Dermis blood vessel endothelial cell (primary cell): ENCODE measurements at regions not wholly inside any gene's neighbourhood (a gene's known extent, or its start where the extent isn't known, plus 50 kb on each side); places are given as distances from the start of the nearest gene placed in this dataset.
A peak's percentile ranks its signal among the peaks of the same experiment; 100 is the strongest.

Experiments
- DNase-seq: peaks from one replicate; pipeline ENCODE4 v3.0.0; 2010

GRCh38 chr6:153872946-153873345 is 166.1 kb upstream of the OPRM1 start:
- DNase-seq, result no peak

GRCh38 chr6:153862927-153863326 is 176.1 kb upstream of the OPRM1 start:
- DNase-seq, result no peak

- DNase-seq, result no peak
These were observed 176.9 kb upstream of the OPRM1 start for GRCh38 chr6:153862139-153862538.

GRCh38 chr6:153858529-153858928 is 180.5 kb upstream of the OPRM1 start:
- no peak for DNase-seq

- DNase-seq, result no peak
These were observed 182.1 kb upstream of the OPRM1 start for GRCh38 chr6:153856929-153857376.

- no peak for DNase-seq
These were observed 186.6 kb upstream of the OPRM1 start for GRCh38 chr6:153852481-153852880.

GRCh38 chr6:153852034-153852433 is 187.0 kb upstream of the OPRM1 start:
- DNase-seq, result no peak

- DNase-seq, result no peak
These were observed 189.8 kb upstream of the OPRM1 start for GRCh38 chr6:153849072-153849779.

- DNase-seq, result no peak
These were observed 195.6 kb upstream of the OPRM1 start for GRCh38 chr6:153843420-153843819.

- DNase-seq, result no peak
These were observed 196.5 kb upstream of the OPRM1 start for GRCh38 chr6:153842491-153842890.

- no peak for DNase-seq
These were observed 198.8 kb upstream of the OPRM1 start for GRCh38 chr6:153840039-153840850.

GRCh38 chr6:153832543-153832942 is 206.5 kb upstream of the OPRM1 start:
- DNase-seq, result no peak

GRCh38 chr6:153831350-153832078 is 207.5 kb upstream of the OPRM1 start:
- no peak for DNase-seq

GRCh38 chr6:153817173-153817572 is 221.9 kb upstream of the OPRM1 start:
- DNase-seq, result no peak

- no peak for DNase-seq
These were observed 222.7 kb upstream of the OPRM1 start for GRCh38 chr6:153816366-153816765.

GRCh38 chr6:153814136-153814535 is 224.9 kb upstream of the OPRM1 start:
- no peak for DNase-seq

GRCh38 chr6:153804755-153805330 is 234.2 kb upstream of the OPRM1 start:
- no peak for DNase-seq

GRCh38 chr6:153801917-153802316 is 237.1 kb upstream of the OPRM1 start:
- no peak for DNase-seq

- no peak for DNase-seq
These were observed 238.4 kb upstream of the OPRM1 start for GRCh38 chr6:153800580-153801188.

GRCh38 chr6:153790876-153791473 is 248.1 kb upstream of the OPRM1 start:
- DNase-seq, result peak; percentile 34

- peak; percentile 89 for DNase-seq
These were observed 249.0 kb upstream of the OPRM1 start for GRCh38 chr6:153790048-153790447.

GRCh38 chr6:153787341-153787606 is 251.8 kb upstream of the OPRM1 start:
- no peak for DNase-seq
